WERI-Rb-1 (cell line): ENCODE measurements at regions not wholly inside any gene's neighbourhood (a gene's known extent, or its start where the extent isn't known, plus 50 kb on each side); places are given as distances from the start of the nearest gene placed in this dataset.

ENCODE experiments used
- DNase-seq: peaks from one replicate; pipeline ENCODE4 v3.0.0-alpha.2; 2020
- H3K27ac ChIP-seq: fragments of 250-450 bp; sonication (Bioruptor Pico); 2 replicates; pipeline ENCODE4 v1.5.1; 2020; ENCODE audit warnings: mild to moderate bottlenecking, moderate library complexity
- H3K27me3 ChIP-seq: fragments of 250-450 bp; sonication (Bioruptor Pico); 2 replicates; pipeline ENCODE4 v1.5.1; 2021; ENCODE audit warnings: mild to moderate bottlenecking, low read depth, moderate library complexity; ENCODE audit not compliant: insufficient read depth, severe bottlenecking
- H3K36me3 ChIP-seq: fragments of 250-450 bp; sonication (Bioruptor Pico); 2 replicates; pipeline ENCODE4 v1.5.1; 2020; ENCODE audit warnings: mild to moderate bottlenecking, moderate library complexity
- H3K4me3 ChIP-seq: 2 replicates; pipeline ENCODE4 v1.5.1; 2011; ENCODE audit warnings: low read depth, mild to moderate bottlenecking, control low read depth, low read length
- H3K9me3 ChIP-seq: fragments of 250-450 bp; sonication (Bioruptor Pico); 2 replicates; pipeline ENCODE4 v1.5.1; 2021; ENCODE audit warnings: mild to moderate bottlenecking, moderate library complexity; ENCODE audit not compliant: severe bottlenecking
- TF ChIP-seq, protein P1 (sequence below): IDR thresholded peaks from 2 replicates; pipeline ENCODE4 v1.5.1; 2011; ENCODE audit warnings: low read depth, mild to moderate bottlenecking, control low read depth, inconsistent platforms, low read length

DNA sequence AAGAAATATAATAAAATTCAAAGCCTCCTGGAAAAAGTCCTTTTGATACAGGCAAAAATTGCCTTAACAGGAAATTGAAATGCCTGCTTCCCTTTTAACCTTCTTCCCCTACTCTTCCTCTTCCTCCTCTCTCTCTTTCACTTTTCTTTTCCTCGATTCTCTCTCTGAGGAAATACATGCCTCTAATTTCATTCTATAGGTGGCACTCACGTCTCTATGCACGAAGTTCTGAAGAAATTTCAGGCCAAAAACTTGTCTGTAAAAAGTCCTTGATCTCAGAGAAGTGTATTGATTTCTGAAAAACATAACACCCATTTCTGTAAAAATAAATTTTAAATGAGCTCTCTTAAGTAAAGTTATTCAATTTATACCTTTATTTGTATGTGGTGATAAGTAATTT is 371.7 kb upstream of the IRX4 start:
- H3K9me3 ChIP-seq, result peaks cover 1% of the 10 kb centered on the region
- H3K27ac ChIP-seq, result no peak overlapping the region
- TF ChIP-seq, protein P1, sequence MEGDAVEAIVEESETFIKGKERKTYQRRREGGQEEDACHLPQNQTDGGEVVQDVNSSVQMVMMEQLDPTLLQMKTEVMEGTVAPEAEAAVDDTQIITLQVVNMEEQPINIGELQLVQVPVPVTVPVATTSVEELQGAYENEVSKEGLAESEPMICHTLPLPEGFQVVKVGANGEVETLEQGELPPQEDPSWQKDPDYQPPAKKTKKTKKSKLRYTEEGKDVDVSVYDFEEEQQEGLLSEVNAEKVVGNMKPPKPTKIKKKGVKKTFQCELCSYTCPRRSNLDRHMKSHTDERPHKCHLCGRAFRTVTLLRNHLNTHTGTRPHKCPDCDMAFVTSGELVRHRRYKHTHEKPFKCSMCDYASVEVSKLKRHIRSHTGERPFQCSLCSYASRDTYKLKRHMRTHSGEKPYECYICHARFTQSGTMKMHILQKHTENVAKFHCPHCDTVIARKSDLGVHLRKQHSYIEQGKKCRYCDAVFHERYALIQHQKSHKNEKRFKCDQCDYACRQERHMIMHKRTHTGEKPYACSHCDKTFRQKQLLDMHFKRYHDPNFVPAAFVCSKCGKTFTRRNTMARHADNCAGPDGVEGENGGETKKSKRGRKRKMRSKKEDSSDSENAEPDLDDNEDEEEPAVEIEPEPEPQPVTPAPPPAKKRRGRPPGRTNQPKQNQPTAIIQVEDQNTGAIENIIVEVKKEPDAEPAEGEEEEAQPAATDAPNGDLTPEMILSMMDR, result no peak
- no peak overlapping the region for H3K4me3 ChIP-seq
- no peaks in the 10 kb centered on the region for H3K36me3 ChIP-seq
- peaks cover 76% of the 10 kb centered on the region for H3K27me3 ChIP-seq
- no peak for DNase-seq

DNA sequence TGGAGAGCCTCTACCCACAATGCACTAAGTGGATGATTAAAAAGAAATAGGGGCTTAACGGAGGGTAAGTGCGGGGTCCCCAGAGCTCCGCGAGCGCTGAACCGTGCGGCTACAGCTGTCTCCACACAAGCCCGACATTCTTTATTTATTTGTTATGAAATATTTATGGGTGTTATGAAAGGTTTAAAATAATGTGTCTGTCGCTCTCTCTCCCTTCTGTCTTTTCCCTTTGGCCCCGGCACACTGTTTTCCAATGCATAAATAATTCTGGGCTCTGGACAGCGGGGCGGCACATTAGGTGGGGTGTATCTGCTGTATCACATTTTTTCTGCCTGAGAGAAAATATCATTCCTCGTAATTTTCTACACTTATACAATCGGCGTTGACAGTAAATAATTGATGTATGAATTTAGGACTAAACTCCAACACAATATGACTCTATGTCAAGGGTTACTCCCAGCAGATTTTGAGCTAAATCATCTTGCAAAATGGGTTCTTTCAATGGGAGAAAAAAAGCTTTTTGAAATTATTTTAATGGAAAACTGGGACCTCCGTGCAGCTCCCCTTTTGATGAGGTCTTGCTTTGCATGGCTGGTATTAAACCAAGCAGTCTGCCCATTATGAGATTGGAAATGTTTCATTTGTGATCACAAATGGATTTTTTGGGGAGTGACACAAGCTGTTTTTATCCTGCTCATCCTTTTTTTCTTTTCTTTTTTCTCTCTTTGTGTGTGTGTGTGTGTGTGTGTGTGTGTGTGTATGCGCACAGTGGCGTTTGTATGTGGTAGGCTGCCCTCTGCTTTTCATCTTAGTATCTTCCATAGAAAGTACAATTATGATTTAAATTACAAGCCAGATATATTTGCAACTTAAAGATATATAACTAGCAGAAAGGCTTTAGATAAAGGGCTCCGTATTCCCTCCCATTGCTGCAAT is 370.6 kb upstream of the IRX4 start:
- no peak overlapping the region for H3K4me3 ChIP-seq
- H3K27me3 ChIP-seq, result peaks cover 67% of the 10 kb centered on the region
- H3K27ac ChIP-seq, result no peak overlapping the region
- DNase-seq, result no peak
- H3K36me3 ChIP-seq, result no peaks in the 10 kb centered on the region
- TF ChIP-seq, protein P1, result no peak
- peaks cover 6% of the 10 kb centered on the region for H3K9me3 ChIP-seq

DNA sequence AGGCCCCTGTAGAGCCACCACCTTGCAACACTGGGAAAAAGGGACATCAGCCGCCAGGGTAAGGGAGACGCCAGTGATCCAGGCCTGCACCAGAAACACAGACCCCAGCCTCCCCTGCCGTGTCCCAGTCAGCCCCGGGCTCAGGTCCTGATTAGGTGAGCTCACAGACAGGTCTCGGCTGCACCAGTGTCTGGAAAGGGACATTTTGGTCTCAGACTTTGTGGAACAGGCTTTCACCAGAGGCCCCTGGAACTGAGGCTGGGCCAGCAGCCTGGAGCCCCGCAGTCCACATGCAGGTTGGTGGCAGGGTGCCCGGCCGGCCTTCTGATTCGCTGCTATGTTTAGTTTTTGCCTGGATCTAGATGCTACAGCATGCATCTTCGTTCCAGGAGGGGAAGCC is 369.0 kb upstream of the IRX4 start:
- Histone ChIP-seq H3K27me3 (peaks cover 55% of the 10 kb centered on the region), H3K4me3 (no peak overlapping the region), H3K9me3 (peaks cover 6% of the 10 kb centered on the region), H3K27ac (no peak overlapping the region), H3K36me3 (no peaks in the 10 kb centered on the region)
- no peak for DNase-seq
- TF ChIP-seq, protein P1, result no peak

DNA sequence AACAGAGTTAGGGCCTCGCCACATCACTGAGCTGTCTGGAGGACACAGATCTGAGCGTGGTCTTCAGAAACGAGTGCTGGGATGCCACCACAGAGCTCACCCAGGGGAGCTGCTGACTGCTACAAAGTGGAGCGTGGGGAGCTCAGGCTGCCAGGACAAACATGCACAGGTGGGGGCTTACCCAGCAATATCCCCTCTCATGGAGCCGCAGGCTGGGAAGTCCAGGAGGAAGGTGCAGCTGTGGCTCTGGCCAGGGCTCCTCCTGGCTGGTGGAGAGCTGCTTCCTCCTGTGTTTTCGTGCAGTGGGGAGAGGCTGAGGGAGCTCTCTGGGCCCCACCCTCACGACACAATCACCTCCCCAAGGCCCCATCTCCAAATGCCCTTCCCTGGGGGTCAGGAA is 368.6 kb upstream of the IRX4 start:
- H3K27me3 ChIP-seq, result peaks cover 55% of the 10 kb centered on the region
- no peaks in the 10 kb centered on the region for H3K36me3 ChIP-seq
- H3K27ac ChIP-seq, result no peak overlapping the region
- peaks cover 6% of the 10 kb centered on the region for H3K9me3 ChIP-seq
- TF ChIP-seq, protein P1, result no peak
- no peak overlapping the region for H3K4me3 ChIP-seq
- no peak for DNase-seq

DNA sequence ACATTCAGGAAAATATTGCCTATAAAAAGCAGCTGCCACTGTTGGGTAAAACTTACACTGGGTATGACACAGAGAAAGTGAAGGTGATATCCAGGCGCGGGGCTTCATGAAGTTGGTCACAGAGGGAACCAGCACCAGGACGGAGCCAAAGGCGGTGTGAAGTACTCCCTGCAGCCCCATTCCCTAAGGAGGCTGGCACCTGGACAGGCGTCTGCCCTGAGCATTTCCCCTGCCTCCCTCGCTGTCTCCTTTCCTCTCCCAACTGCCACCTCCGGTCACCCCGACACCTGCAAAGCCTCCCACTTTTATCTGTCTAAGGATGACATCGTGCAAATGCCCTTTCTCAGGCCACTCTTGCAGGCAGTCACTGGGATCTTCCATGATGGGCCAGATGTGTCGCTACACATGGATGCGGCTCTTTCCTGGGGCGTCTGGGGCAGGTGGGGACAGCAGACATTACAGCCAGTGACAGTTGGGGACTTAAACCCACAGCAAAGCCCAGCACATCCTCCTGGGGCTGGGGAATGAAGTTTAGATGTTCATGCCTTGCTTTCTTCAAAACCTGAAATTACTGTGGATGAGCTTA is 367.7 kb upstream of the IRX4 start:
- H3K27me3 ChIP-seq, result peaks cover 51% of the 10 kb centered on the region
- TF ChIP-seq, protein P1, result no peak
- no peaks in the 10 kb centered on the region for H3K36me3 ChIP-seq
- no peak for DNase-seq
- H3K27ac ChIP-seq, result no peak overlapping the region
- H3K9me3 ChIP-seq, result peaks cover 7% of the 10 kb centered on the region
- no peak overlapping the region for H3K4me3 ChIP-seq
